HT-29 (cell line): ENCODE measurements at regions not wholly inside any gene's neighbourhood (a gene's known extent, or its start where the extent isn't known, plus 50 kb on each side); places are given as distances from the start of the nearest gene placed in this dataset.

Experiments
- DNase-seq: peaks from one replicate; pipeline ENCODE4 v3.0.0-alpha.2; 2015; ENCODE audit warnings: low spot score

DNA sequence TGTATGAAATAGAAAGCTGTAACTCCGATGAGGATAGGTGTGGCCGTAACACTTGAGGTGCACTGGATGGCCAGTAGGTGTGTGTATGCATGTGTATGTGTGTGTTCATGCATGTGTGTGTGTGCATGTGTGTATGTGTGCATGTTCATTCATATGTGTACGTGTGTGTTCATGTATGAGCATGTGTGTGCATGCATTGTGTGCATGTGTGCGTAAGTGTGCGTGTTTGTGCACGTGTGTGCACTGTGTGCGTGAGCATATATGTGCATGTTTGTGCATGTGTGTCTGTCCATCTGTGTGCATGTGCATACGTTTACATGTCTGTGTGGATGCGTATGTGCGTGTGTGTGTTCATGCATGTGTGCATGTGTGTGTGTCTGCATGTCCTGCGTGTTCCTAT is 145.5 kb downstream of the C16orf95 start:
- no peak for DNase-seq

GRCh38 chr16:87172632-87173031 is 144.6 kb downstream of the C16orf95 start:
- DNase-seq: peak; percentile 22

DNA sequence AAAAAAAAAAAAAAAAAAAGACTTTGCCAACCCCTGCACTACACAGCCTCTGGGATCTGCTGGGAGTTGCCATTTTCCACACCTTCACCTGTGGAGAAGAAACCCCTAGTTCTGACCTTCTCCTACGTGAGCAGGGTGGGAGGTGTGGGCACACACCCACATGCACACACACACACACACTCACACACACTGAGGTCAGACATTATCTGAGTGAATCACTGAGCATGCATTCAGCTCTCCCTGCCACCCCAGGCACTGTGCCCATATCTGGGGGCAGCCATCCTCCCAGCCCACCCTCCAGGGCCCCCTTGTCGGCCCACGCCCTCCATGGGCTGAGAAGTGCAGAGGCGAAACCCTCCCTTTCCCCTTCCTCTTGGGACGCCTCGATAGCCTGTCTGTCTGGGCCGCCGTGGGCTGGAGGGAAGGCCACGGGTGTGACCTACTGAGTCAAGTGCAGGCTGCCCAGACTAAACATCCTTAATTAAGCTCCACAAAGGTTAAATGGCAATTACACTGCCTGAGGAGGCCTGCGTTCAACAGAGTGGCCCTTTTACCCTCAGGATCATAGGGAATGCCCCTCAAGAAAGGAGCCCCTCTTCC is 143.8 kb downstream of the C16orf95 start:
- no peak for DNase-seq

GRCh38 chr16:87174061-87174460 is 143.1 kb downstream of the C16orf95 start:
- no peak for DNase-seq

DNA sequence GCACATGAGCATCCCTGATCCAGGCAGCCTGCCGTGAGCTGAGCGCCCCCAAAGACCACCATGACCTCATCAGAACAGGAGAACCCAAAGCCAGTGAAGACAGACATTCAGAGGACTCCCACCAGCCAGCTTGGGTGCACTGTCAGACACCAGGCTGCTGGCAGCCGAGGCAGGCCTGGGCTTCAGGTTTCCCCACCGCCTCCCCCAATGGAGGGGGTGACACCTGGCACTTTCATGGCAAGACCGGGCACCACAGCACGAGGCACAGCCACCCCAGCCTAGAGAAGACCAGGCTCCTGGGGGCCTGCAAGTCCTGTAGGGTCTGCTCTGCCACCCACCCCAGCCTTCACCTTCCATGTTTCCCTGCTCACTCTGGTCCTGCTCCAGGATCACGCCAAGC is 140.5 kb downstream of the C16orf95 start:
- no peak for DNase-seq

- DNase-seq: no peak
Measured at GRCh38 chr16:87177673-87178072, 139.5 kb downstream of the C16orf95 start.

GRCh38 chr16:87178177-87178863 is 138.9 kb downstream of the C16orf95 start:
- DNase-seq: no peak

DNA sequence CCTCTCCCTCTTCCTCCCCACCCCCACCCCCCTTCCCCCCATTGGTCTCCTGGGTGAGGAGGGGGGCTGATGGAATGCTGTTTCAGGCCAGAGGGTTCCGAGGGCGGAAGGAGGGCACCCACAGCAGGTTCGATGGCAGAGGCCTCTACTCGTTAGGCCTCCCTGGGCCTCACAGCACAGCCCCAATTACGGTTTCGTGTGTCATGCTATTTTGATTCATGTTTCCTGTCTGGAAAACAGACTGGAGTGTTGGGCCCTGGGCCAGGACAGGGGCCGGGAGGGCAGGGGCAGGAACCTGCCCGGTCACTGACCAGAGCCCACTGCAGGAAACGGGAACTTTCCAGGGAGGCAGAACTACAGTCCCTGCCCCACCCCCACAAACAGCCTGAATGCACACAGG is 138.2 kb downstream of the C16orf95 start:
- DNase-seq: no peak

DNA sequence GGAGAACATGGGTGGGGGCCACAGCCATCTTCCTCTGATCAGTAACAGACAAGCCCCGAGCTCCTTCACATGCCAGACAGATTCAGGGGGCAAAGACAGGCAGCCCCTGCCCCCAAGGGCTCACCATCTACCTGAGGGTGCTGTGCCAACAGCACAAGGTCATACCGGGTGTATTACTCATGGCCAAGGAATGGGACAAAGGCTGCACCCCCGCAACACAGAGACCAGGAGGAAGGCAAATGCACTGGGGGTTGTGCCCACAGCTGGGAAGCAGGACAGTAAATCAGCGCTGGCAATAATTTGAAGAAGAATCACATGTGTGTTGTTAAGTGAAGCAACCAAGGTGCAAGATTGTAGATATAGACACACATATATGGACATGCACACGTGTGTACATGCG is 137.1 kb downstream of the C16orf95 start:
- DNase-seq: no peak

- DNase-seq: no peak
Measured at GRCh38 chr16:87182759-87183158, 134.4 kb downstream of the C16orf95 start.

DNA sequence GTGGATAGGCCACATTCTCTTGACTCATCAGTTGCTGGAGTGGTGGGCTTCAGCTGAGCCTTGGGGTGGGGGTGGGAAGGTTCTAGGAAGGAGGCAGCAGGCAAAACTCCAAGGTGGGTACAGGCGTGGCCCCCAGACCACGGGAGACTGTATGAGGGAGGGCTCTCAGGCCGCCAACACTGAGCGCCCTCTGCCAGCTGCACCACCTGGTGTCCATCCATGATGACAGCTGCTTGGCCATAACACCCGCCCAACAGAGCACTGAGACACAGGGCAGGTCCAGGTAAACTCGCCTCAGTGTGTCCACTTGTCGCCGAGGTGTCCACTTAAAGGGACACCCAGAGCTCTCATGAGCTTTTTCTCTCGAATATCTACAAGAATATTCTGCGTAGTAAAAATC is 133.5 kb downstream of the C16orf95 start:
- no peak for DNase-seq

GRCh38 chr16:87185308-87185707 is 131.9 kb downstream of the C16orf95 start:
- no peak for DNase-seq

GRCh38 chr16:87185983-87186382 is 131.2 kb downstream of the C16orf95 start:
- no peak for DNase-seq

DNA sequence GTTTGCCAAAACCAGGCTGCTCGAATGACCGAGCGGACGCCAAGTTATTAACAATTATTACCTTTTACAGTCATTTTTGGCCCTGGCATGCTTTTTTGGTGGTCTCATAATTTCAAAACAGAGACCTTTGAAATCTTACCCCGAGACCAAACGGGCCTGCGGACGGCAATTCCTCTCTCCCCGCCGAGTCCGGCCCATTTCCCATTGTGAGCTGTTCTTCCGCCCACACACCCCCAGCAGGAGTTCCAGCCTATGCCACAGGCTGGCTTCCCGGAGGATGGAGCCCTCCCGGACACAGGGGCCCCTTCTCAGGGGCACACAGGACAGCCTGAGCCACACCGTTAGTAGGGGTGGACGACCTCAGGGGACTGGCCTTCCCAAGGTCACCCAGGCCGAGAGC is 130.7 kb downstream of the C16orf95 start:
- DNase-seq: no peak

GRCh38 chr16:87186876-87187533 is 130.2 kb downstream of the C16orf95 start:
- DNase-seq: no peak

GRCh38 chr16:87188104-87188503 is 129.1 kb downstream of the C16orf95 start:
- no peak for DNase-seq

- DNase-seq: no peak
Measured at GRCh38 chr16:87189426-87189825, 127.8 kb downstream of the C16orf95 start.

- no peak for DNase-seq
Measured at GRCh38 chr16:87190288-87191230, 126.6 kb downstream of the C16orf95 start.

DNA sequence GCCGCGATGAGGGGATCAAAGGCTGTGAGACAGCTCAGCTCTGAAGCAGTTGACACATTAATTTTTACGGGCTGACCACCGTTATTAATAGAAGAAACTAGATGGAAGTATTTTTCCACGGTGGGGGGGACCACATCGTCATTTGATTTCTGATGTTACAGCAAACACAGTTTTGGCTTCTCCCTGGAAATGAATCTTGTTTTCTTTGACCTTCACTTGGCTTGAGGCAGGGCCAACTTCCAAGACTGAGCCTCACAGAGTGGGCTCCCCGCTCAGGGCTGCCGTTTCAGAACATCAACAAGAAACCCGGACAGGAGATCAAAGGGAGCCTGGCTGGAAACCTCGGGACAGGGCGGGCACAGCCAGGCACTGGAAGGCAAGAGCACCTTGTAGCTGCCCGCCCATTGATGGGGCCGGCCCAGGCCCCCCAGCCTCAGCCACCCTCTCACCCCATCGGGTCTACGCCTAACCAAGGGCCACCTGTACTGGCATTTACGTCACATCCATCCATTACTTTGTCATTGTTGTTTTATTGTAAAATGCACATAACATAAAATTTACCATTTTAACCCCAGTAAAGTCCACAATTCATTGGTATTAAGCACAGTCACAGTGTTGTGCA is 124.6 kb downstream of the C16orf95 start:
- no peak for DNase-seq

DNA sequence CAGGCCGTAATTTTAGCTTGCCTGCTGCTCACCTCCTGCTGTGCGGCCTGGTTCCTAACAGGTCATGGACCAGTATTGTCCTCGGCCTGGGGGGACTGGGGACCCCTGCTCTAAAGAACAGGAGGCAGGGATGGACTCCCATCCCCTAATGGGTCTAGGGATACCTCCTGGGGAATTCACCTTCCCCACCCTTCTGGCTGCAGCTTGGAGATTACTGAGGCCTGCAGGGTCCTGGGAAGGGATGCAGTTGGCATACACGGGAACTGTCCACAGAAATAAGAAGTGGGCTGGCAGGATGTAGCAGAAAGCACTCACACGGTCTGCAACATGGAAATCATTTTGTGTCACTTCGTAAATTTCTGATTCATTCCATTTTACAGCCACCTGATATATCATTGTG is 123.0 kb downstream of the C16orf95 start:
- no peak for DNase-seq

DNA sequence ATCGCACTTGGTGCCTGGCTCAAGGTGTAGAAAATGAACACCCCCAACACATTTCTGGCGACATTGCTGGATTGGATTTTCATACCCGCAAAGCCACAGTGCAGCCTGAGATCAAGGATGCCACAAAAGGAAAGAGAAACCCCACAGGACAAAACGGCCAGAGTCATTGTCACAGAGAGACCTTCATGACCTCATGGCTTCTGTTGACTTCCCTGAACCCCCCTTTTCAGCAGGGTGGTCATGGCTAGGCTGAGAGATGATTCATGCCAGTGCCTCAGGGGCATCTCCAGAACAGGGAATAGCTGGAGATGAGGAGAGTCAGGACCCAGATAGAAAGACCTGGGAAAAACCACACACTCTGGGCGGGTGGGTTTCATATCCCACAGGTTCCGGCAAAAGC is 122.0 kb downstream of the C16orf95 start:
- no peak for DNase-seq

DNA sequence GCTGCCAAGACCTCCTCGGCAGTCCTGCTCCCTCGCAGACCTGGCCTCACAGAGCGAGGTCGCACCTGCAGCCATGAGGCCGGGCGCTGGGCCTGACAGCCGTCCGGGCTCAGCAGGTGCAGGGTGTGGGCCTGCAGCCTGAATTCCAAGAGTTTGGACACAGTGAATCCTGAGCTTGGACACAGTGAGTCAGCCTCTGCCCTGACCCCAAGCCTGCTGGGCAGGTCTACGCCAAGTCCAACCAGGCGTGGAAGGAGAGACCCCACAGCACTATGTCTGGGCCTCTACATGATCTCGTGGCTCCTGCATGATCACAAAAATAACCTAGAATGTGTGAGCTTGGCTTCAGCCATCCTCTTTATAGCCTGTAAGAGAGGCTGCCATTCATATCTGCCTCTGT is 121.0 kb downstream of the C16orf95 start:
- no peak for DNase-seq
